Keratinocyte (primary cell): ENCODE measurements at regions not wholly inside any gene's neighbourhood (a gene's known extent, or its start where the extent isn't known, plus 50 kb on each side); places are given as distances from the start of the nearest gene placed in this dataset.

Source experiments
- EZH2 ChIP-seq: IDR thresholded peaks from one replicate; pipeline ENCODE4 v1.6.1; 2012; ENCODE audit warnings: inconsistent platforms, mild to moderate bottlenecking, low read length, moderate library complexity
- TF ChIP-seq, protein P1 (sequence below), 3 experiments: IDR thresholded peaks in 1 of 3; conservative IDR thresholded peaks in 1 of 3; optimal IDR thresholded peaks in 1 of 3; 2 replicates in 2 of 3; 3 replicates in 1 of 3; pipeline versions ENCODE3 to v1.5.1; 2011; ENCODE audit warnings: low read length in 3 of 3, mild to moderate bottlenecking in 3 of 3, moderate library complexity in 2 of 3, control low read depth in 1 of 3, inconsistent platforms in 1 of 3; ENCODE audit not compliant: insufficient read depth in 2 of 3; ENCODE audit errors: extremely low read depth in 1 of 3

DNA sequence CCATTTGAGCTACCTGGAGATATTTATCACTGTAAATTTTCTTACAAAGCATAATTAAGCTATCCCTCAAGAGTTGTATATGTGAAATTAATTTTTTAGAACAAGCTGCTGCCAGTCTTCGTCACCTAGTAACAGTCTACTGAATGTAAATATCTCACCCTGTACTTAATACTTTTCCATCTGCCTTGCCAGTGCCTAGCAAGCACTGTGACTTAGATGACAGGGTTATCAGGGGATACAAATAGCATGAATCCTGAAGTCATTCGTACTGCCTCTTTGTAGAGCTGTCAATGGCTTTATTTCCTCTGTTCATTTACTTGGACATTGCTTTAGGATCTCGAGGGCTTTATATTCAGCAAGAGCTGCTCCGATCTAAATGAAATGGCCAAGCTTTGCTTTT lies 763.6 kb downstream of the ADCYAP1 start:
- TF ChIP-seq, protein P1, sequence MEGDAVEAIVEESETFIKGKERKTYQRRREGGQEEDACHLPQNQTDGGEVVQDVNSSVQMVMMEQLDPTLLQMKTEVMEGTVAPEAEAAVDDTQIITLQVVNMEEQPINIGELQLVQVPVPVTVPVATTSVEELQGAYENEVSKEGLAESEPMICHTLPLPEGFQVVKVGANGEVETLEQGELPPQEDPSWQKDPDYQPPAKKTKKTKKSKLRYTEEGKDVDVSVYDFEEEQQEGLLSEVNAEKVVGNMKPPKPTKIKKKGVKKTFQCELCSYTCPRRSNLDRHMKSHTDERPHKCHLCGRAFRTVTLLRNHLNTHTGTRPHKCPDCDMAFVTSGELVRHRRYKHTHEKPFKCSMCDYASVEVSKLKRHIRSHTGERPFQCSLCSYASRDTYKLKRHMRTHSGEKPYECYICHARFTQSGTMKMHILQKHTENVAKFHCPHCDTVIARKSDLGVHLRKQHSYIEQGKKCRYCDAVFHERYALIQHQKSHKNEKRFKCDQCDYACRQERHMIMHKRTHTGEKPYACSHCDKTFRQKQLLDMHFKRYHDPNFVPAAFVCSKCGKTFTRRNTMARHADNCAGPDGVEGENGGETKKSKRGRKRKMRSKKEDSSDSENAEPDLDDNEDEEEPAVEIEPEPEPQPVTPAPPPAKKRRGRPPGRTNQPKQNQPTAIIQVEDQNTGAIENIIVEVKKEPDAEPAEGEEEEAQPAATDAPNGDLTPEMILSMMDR (optimal IDR thresholded peaks at IDR 0.05 in 1 of 3, IDR thresholded peaks at IDR 0.05 in 1 of 3, conservative IDR thresholded peaks at IDR 0.05 in 1 of 3; ENCODE audit: extremely low read depth in 1 of 3, insufficient read depth in 2 of 3, low read length in 3 of 3): no peak
- no peak for TF ChIP-seq EZH2
